NCI-H146 (cell line): ENCODE measurements at regions not wholly inside any gene's neighbourhood (a gene's known extent, or its start where the extent isn't known, plus 50 kb on each side); places are given as distances from the start of the nearest gene placed in this dataset.

Experiments used
- DNase-seq: peaks from one replicate; lab custom pipeline; 2025; lab: John Stamatoyannopoulos, UW

GRCh38 chr4:110778521-110778920 is 155.6 kb upstream of the PITX2 start:
- DNase-seq = no peak

- no peak for DNase-seq
Observed at GRCh38 chr4:110780538-110780937, 157.7 kb upstream of the PITX2 start.

- no peak for DNase-seq
Observed at GRCh38 chr4:110781944-110782343, 159.1 kb upstream of the PITX2 start.

- no peak for DNase-seq
Observed at GRCh38 chr4:110787109-110787508, 164.2 kb upstream of the PITX2 start.

GRCh38 chr4:110787707-110788106 is 164.8 kb upstream of the PITX2 start:
- no peak for DNase-seq

- no peak for DNase-seq
Observed at GRCh38 chr4:110788302-110788701, 165.4 kb upstream of the PITX2 start.

GRCh38 chr4:110792036-110792435 is 169.2 kb upstream of the PITX2 start:
- DNase-seq = no peak

GRCh38 chr4:110793381-110793801 is 170.5 kb upstream of the PITX2 start:
- no peak for DNase-seq

GRCh38 chr4:110793890-110794554 is 171.1 kb upstream of the PITX2 start:
- DNase-seq = peak; percentile 0

GRCh38 chr4:110795971-110796370 is 173.1 kb upstream of the PITX2 start:
- no peak for DNase-seq

- DNase-seq = no peak
Observed at GRCh38 chr4:110797486-110797885, 174.6 kb upstream of the PITX2 start.

- no peak for DNase-seq
Observed at GRCh38 chr4:110798687-110799086, 175.8 kb upstream of the PITX2 start.

GRCh38 chr4:110799211-110799610 is 176.3 kb upstream of the PITX2 start:
- no peak for DNase-seq

GRCh38 chr4:110801591-110801990 is 178.7 kb upstream of the PITX2 start:
- DNase-seq = no peak

GRCh38 chr4:110808351-110808878 is 185.5 kb upstream of the PITX2 start:
- no peak for DNase-seq

- no peak for DNase-seq
Observed at GRCh38 chr4:110815950-110816349, 193.1 kb upstream of the PITX2 start.

GRCh38 chr4:110816367-110816766 is 193.5 kb upstream of the PITX2 start:
- DNase-seq = no peak

GRCh38 chr4:110821186-110821585 is 198.3 kb upstream of the PITX2 start:
- no peak for DNase-seq

- DNase-seq = no peak
Observed at GRCh38 chr4:110823251-110823650, 200.4 kb upstream of the PITX2 start.

GRCh38 chr4:110824344-110824743 is 201.5 kb upstream of the PITX2 start:
- DNase-seq = no peak

GRCh38 chr4:110826656-110827055 is 203.8 kb upstream of the PITX2 start:
- DNase-seq = no peak

- no peak for DNase-seq
Observed at GRCh38 chr4:110830461-110830860, 207.6 kb upstream of the PITX2 start.

GRCh38 chr4:110837896-110838450 is 215.1 kb upstream of the PITX2 start:
- no peak for DNase-seq

- no peak for DNase-seq
Observed at GRCh38 chr4:110840221-110840654, 217.4 kb upstream of the PITX2 start.
